ENCODE measurements at regions not wholly inside any gene's neighbourhood (a gene's known extent, or its start where the extent isn't known, plus 50 kb on each side); places are given as distances from the start of the nearest gene placed in this dataset.

DNA sequence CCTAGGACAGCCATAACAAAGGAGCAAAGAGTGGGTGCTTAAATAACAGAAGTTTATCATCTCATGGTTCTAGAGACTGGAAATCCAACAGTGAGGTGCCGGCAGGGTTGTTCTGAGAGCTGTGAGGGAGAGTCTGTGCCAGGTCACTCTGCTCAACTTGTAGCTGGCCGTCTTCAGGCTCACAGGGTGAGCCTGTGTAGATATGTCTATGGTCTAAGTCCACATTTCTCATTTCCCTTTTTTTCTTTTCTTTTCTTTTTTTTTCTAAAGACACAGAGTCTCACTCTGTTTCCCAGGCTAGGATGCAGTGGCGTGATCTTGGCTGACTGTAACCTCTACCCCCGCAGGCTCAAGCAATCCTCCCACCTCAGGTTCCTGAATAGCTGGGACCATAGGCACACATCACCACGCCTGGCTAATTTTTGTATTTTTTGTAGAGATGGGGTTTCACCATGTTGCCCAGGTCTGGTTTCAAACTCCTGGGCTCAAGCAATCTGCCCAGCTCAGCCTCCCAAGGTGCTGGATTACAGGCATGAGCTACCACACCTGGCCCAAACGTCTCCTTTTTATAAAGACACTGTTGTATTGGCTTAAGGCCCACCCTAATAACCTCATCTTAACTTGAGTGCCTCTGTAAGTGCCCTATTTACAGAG, 142.2 kb downstream of the SP3 start:
- DNase-seq (ENCODE audit: low spot score in 2 of 2) (no peak), ATAC-seq (replicated peaks; ENCODE audit: extremely low read depth, poor library complexity, severe bottlenecking) (no peak)
- Mint-ChIP-seq H3K9me3 (no peaks in the 10 kb centered on the region), H3K36me3 (ENCODE audit: insufficient read depth) (no peaks in the 10 kb centered on the region), H3K27me3 (peaks cover 71% of the 10 kb centered on the region), H3K4me1 (no peaks in the 10 kb centered on the region), H3K27ac (ENCODE audit: low read depth) (no peak overlapping the region), H3K4me3 (no peak overlapping the region)

DNA sequence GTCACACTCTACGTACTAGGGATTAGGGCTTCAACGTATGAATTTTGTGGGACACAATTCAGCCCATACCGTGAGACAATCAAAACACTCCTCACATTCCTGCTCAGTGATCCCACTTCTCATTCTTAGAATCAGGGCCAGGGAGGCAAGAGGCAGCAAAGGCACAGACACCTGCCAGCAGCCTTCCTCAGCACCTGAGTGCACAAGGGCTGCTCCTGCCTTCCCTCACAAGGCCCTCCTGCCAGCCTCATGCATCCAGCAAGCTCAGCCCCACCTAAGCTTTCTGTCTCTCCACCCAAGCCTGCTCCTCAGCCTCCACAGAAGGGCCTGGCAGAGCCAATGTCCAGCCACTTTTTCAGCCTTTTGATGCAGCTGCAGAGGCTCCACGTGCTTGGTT, 141.6 kb downstream of the SP3 start:
- Mint-ChIP-seq H3K27me3 (peaks cover 76% of the 10 kb centered on the region), H3K9me3 (no peaks in the 10 kb centered on the region), H3K4me1 (no peaks in the 10 kb centered on the region), H3K4me3 (no peak overlapping the region), H3K36me3 (ENCODE audit: insufficient read depth) (no peaks in the 10 kb centered on the region), H3K27ac (ENCODE audit: low read depth) (no peak overlapping the region)
- DNase-seq (ENCODE audit: low spot score in 2 of 2) (no peak), ATAC-seq (replicated peaks; ENCODE audit: extremely low read depth, poor library complexity, severe bottlenecking) (no peak)

DNA sequence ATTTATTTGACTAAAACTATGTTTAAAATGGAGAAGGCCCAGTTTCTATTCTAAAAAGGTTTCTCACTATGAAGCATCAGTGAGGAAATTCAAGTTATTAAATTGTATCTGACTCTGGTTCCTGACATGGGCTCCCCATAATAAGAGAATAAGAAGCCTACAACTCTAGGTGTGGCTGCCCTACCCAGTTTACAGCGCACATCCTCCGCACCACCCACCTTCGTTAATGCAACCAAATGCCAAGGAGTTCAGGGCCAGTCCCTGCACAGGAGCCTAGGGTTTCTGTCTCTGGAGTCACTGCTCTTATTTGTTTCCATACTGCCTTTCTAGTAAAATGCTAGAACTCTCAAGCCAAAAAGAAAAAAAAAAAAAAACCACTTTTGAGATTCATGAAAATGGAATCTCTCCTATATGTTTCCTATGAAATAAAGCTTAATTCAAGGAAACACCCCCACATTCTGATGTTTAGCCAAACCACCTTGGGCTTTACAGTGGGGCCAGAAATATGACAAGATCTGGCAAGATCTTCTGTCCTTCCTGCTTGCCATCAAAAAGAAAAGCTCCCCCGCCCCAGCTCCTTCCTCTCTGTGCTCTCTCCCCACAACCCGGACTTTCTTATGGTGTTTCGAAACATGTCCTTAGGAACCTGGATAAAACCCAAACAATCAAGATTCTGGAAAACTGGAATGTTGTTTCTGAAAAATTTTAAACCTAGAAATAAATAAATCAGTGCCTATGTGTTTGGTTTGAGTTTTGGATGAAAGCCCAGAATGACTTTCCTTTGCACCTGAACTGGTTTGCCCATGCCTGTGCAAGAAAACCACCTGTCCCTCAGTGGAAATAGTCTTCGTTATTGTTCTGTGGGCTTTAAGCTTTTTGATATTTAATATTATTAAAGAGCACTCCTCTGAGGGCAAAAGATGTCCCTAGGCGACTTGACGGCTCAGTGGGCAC, 136.7 kb downstream of the SP3 start:
- ATAC-seq (replicated peaks; ENCODE audit: extremely low read depth, poor library complexity, severe bottlenecking) (no peak), DNase-seq (ENCODE audit: low spot score in 2 of 2) (no peak)
- no peaks in the 10 kb centered on the region for H3K4me1 Mint-ChIP-seq
- H3K27me3 Mint-ChIP-seq: peaks cover 71% of the 10 kb centered on the region
- H3K27ac Mint-ChIP-seq (ENCODE audit: low read depth): no peak overlapping the region
- no peaks in the 10 kb centered on the region for H3K9me3 Mint-ChIP-seq
- H3K36me3 Mint-ChIP-seq (ENCODE audit: insufficient read depth): no peaks in the 10 kb centered on the region
- H3K4me3 Mint-ChIP-seq: no peak overlapping the region

DNA sequence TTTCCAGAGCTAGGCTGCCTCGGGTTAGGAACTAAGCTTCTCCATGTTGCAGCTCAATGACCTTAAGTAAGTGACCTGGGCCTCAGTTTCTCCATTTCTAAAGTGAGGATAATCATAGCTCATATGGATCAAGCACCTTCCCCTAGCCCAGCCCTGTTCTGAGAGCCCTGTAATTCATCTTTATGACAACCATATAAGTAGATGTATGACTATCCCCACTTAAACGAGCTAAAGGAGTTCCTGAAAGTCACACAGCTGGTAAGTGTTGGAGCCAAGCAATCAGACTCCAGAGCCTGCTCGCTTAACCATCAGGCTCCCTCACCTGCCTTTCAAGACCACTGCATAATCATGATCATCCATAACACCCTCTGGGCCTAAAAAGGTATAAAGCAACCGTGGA, 135.4 kb downstream of the SP3 start:
- no peak overlapping the region for H3K4me3 Mint-ChIP-seq
- no peak for DNase-seq (ENCODE audit: low spot score in 2 of 2)
- H3K36me3 Mint-ChIP-seq (ENCODE audit: insufficient read depth): no peaks in the 10 kb centered on the region
- H3K4me1 Mint-ChIP-seq: no peaks in the 10 kb centered on the region
- H3K9me3 Mint-ChIP-seq: no peaks in the 10 kb centered on the region
- peaks cover 59% of the 10 kb centered on the region for H3K27me3 Mint-ChIP-seq
- no peak overlapping the region for H3K27ac Mint-ChIP-seq (ENCODE audit: low read depth)
- ATAC-seq (replicated peaks; ENCODE audit: extremely low read depth, poor library complexity, severe bottlenecking): no peak

DNA sequence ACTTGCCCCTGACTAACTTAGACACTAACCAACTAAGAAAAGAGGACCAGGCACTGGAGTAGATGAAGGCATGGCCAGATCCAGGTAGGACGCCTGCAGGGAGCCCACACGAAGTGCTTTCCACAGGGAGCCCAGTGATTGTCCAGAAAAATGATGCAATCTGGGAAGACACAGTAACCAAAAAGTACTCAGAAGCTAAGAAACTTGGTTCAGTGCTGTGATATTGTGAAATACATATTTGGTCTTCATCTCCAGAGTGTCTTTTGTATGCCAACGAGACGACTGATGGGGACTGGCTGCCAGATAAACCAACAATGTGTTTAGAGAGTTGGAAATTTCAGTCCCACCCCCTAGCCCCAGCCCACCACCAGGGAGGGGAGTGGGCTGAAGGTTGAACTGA, 135.0 kb downstream of the SP3 start:
- H3K36me3 Mint-ChIP-seq (ENCODE audit: insufficient read depth): no peaks in the 10 kb centered on the region
- no peaks in the 10 kb centered on the region for H3K9me3 Mint-ChIP-seq
- DNase-seq (ENCODE audit: low spot score in 2 of 2) (no peak), ATAC-seq (replicated peaks; ENCODE audit: extremely low read depth, poor library complexity, severe bottlenecking) (no peak)
- no peak overlapping the region for H3K27ac Mint-ChIP-seq (ENCODE audit: low read depth)
- H3K4me1 Mint-ChIP-seq: no peaks in the 10 kb centered on the region
- peaks cover 59% of the 10 kb centered on the region for H3K27me3 Mint-ChIP-seq
- no peak overlapping the region for H3K4me3 Mint-ChIP-seq

DNA sequence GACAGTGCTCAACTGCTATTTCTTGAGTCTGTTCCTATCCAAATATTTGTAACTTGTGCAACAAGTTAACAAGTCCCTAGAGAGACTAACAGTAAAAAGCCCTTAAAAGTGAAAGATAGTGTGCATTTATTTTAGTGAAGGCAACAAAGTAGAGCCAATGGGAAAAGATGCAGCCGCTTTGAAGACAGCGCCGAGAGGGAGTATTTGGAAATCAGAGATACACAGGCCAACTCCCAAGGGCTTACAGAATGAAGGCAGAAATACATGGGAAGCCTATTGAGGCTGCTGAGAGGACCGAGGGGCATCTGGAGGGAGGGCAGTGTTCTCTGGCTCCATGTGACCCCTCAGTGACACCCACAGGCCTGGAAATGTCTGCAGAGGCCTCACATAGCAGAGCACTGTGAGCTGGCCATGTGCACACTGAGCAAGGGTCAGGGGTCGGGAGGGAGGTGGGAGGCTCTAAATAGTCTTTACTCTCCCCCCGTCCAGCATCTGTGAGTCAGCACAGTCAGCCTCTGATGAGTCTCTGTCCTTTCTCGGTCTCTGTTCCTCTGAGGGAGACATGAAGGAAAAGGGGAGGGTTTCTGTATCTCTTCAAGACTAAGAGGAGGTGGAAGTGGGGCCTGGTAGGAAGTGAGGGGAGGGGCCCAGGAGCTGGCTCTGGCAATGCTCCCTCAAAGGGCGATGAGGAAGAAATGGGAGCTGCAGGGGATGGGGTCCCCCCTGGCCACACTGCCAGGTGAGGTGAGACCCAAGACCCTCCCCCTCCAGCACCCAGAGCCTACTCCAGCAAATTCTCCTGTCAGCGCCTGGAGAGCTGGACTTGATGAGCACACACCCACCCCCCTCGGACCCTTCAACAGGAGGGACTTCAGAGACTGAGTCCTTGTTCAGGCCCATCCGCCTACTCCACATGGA, 133.6 kb downstream of the SP3 start:
- Mint-ChIP-seq H3K27me3 (peaks cover 52% of the 10 kb centered on the region), H3K9me3 (no peaks in the 10 kb centered on the region), H3K36me3 (ENCODE audit: insufficient read depth) (no peaks in the 10 kb centered on the region), H3K4me1 (no peaks in the 10 kb centered on the region), H3K27ac (ENCODE audit: low read depth) (no peak overlapping the region), H3K4me3 (no peak overlapping the region)
- ATAC-seq (replicated peaks; ENCODE audit: extremely low read depth, poor library complexity, severe bottlenecking) (no peak), DNase-seq (ENCODE audit: low spot score in 2 of 2) (no peak)

DNA sequence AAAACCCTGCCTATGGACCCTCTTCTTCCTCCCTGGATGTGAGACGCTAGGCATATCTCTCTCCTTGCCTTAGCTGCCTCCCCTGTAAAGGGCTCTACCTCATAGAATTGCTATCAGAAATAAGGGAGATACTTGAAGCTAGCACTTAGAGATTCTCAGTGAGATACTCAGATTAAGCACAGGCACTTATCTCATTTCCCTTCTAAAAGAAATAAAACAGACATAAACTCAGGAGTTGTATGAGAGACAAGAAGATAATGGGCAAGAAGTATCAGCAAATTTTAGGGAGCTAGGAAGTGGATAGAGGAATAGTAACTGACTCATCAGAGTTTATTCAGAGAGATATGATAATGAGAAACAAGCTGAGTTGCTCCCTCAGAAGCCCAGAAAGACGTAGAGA, 131.0 kb downstream of the SP3 start:
- no peaks in the 10 kb centered on the region for H3K9me3 Mint-ChIP-seq
- no peak overlapping the region for H3K27ac Mint-ChIP-seq (ENCODE audit: low read depth)
- no peaks in the 10 kb centered on the region for H3K36me3 Mint-ChIP-seq (ENCODE audit: insufficient read depth)
- DNase-seq (ENCODE audit: low spot score in 2 of 2) (no peak), ATAC-seq (replicated peaks; ENCODE audit: extremely low read depth, poor library complexity, severe bottlenecking) (no peak)
- no peak overlapping the region for H3K4me3 Mint-ChIP-seq
- H3K27me3 Mint-ChIP-seq: peaks cover 26% of the 10 kb centered on the region
- no peaks in the 10 kb centered on the region for H3K4me1 Mint-ChIP-seq

DNA sequence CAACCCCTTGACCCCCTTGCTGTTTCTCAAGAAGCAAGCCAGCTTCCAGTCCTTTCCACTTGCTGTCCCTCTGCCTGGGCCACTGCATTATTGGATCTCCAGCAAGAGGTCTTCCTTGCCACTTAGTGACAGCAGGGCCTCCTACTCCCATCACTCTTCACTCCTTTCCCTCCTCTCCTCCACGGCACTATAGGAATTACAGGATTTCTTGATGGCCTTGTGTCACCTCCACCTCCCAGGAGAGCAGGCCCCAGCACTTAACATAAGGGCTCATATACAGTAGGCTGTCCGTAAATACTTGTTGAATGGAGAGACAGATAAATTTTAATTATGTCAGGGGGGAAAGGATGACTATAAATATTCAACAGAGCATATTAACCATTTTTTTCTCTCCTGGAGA, 129.4 kb downstream of the SP3 start:
- ATAC-seq (replicated peaks; ENCODE audit: extremely low read depth, poor library complexity, severe bottlenecking): no peak
- Mint-ChIP-seq H3K36me3 (ENCODE audit: insufficient read depth) (no peaks in the 10 kb centered on the region), H3K9me3 (no peaks in the 10 kb centered on the region), H3K27ac (ENCODE audit: low read depth) (no peak overlapping the region), H3K4me1 (no peaks in the 10 kb centered on the region), H3K27me3 (peaks cover 16% of the 10 kb centered on the region), H3K4me3 (no peak overlapping the region)
- DNase-seq (ENCODE audit: low spot score in 2 of 2): no peak

DNA sequence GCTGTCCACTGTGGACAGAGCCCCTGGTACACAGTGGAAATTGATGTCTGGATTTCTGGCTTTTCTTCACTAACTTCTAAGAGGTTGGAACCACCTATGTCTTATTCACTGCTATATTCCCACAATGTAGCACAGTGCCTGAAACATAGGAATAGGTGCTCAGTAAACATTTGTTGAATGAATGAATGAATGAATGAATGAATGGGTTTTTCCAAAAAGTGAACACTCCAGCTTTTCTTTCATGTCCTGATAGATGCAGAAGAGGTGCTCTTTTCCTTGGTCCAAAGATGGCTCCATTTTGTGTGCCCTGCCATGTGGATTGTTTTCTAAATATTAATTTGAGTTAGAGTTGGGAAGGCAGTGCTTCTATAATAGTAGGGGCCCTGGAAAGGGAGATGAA, 124.1 kb downstream of the SP3 start:
- Mint-ChIP-seq H3K27ac (ENCODE audit: low read depth) (no peak overlapping the region), H3K36me3 (ENCODE audit: insufficient read depth) (no peaks in the 10 kb centered on the region), H3K9me3 (no peaks in the 10 kb centered on the region), H3K4me3 (no peak overlapping the region), H3K4me1 (no peaks in the 10 kb centered on the region), H3K27me3 (peaks cover 40% of the 10 kb centered on the region)
- DNase-seq (ENCODE audit: low spot score in 2 of 2) (no peak), ATAC-seq (replicated peaks; ENCODE audit: extremely low read depth, poor library complexity, severe bottlenecking) (no peak)

DNA sequence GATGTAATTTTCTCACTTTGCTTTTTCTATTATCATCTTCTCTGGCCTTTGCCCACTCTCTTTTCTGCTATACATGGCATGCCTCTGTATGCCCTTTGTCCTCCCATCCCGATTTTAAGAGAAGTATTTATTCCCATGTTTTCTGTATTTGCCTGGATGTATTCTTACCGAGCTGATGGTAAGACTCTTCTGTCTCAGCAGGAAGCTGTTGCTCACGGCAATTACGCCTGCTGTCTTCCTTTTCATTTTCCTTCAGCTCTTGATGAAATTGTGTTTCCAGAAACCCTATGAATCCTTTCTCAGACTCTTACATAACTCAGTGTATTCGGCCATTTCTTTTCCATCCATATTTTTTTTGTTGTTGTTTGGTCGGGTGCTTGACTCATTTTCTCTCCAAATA, 121.6 kb downstream of the SP3 start:
- peaks cover 60% of the 10 kb centered on the region for H3K27me3 Mint-ChIP-seq
- no peaks in the 10 kb centered on the region for H3K36me3 Mint-ChIP-seq (ENCODE audit: insufficient read depth)
- DNase-seq (ENCODE audit: low spot score in 2 of 2): no peak
- no peaks in the 10 kb centered on the region for H3K4me1 Mint-ChIP-seq
- no peak overlapping the region for H3K27ac Mint-ChIP-seq (ENCODE audit: low read depth)
- H3K9me3 Mint-ChIP-seq: no peaks in the 10 kb centered on the region
- H3K4me3 Mint-ChIP-seq: no peak overlapping the region
- no peak for ATAC-seq (replicated peaks; ENCODE audit: extremely low read depth, poor library complexity, severe bottlenecking)

DNA sequence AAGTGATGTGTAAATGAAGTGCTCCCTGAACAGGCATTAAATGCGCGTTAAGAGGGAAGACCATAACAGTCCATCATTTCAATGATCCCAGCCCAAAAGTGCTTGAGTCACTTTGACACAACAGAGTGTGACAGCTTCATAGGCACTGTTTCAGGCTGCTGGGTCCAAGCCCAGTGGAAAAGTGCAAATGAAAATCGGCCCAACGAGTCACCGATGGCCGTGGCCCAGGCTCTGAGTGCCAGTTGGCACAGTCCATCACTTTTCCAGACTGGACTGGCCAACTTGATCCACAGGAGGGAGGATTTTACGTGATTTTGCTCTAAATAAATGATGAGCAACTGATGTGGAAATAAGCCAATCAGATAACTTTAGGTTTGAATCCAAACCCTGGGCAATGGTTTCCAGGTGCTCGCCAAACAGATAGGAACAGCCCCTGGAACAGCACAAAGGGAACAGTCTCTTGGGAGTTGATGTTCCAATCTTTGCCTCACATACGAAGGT, 114.0 kb downstream of the SP3 start:
- no peaks in the 10 kb centered on the region for H3K9me3 Mint-ChIP-seq
- no peaks in the 10 kb centered on the region for H3K36me3 Mint-ChIP-seq (ENCODE audit: insufficient read depth)
- H3K27me3 Mint-ChIP-seq: peaks cover 51% of the 10 kb centered on the region
- ATAC-seq (replicated peaks; ENCODE audit: extremely low read depth, poor library complexity, severe bottlenecking): no peak
- H3K4me3 Mint-ChIP-seq: no peak overlapping the region
- no peak overlapping the region for H3K27ac Mint-ChIP-seq (ENCODE audit: low read depth)
- DNase-seq (ENCODE audit: low spot score in 2 of 2): no peak
- no peaks in the 10 kb centered on the region for H3K4me1 Mint-ChIP-seq

DNA sequence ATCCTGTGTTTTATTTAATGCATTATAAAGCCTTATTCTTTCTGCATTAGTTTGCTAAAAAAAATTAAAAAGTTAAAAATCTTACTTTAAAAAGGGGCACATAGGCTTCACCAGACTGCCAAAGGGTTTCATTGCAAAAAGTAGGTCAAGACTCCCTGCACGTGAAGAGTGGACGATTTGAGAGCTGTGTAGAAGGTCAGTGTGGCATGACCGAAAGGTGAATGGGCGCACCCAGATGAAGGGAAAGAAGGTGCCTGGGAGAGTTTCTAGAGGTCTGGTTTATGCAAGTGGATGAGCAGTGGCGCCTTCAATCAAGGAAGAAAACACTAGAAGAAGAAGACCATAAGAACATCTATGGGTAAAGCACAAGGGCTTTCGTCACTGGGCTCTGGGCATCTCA, 111.0 kb downstream of the SP3 start:
- no peaks in the 10 kb centered on the region for H3K9me3 Mint-ChIP-seq
- no peaks in the 10 kb centered on the region for H3K36me3 Mint-ChIP-seq (ENCODE audit: insufficient read depth)
- H3K4me1 Mint-ChIP-seq: no peaks in the 10 kb centered on the region
- ATAC-seq (replicated peaks; ENCODE audit: extremely low read depth, poor library complexity, severe bottlenecking) (no peak), DNase-seq (ENCODE audit: low spot score in 2 of 2) (no peak)
- H3K4me3 Mint-ChIP-seq: no peak overlapping the region
- no peak overlapping the region for H3K27ac Mint-ChIP-seq (ENCODE audit: low read depth)
- peaks cover 38% of the 10 kb centered on the region for H3K27me3 Mint-ChIP-seq
